ENCODE measurements at regions not wholly inside any gene's neighbourhood (a gene's known extent, or its start where the extent isn't known, plus 50 kb on each side); places are given as distances from the start of the nearest gene placed in this dataset.

- Histone ChIP-seq H3K36me3 (replicated peaks) (no peaks in the 10 kb centered on the region), H3K4me3 (ENCODE audit: low read depth, low read length) (no peak overlapping the region), H3K27ac (no peak overlapping the region), H3K27me3 (replicated peaks) (no peaks in the 10 kb centered on the region)
- no peak for DNase-seq
- in situ Hi-C loops (cut with HindIII; ENCODE audit: low pct_ligation_motif_present, low sequenced_read_pairs) = no loop called here
- TF ChIP-seq CTCF (IDR thresholded peaks at IDR 0.05; ENCODE audit: low read depth, low read length, missing control alignments) = no peak
These were observed 133.0 kb upstream of the SOX2 start for GRCh38 chr3:181578743-181579142.

GRCh38 chr3:181572432-181572831 lies 139.3 kb upstream of the SOX2 start:
- H3K27ac ChIP-seq = no peak overlapping the region
- no peaks in the 10 kb centered on the region for H3K27me3 ChIP-seq (replicated peaks)
- no peaks in the 10 kb centered on the region for H3K36me3 ChIP-seq (replicated peaks)
- H3K4me3 ChIP-seq (ENCODE audit: low read depth, low read length) = no peak overlapping the region
- no peak for DNase-seq
- no peak for TF ChIP-seq CTCF (IDR thresholded peaks at IDR 0.05; ENCODE audit: low read depth, low read length, missing control alignments)
- in situ Hi-C loops (cut with HindIII; ENCODE audit: low pct_ligation_motif_present, low sequenced_read_pairs) = no loop called here

- DNase-seq = no peak
- no peaks in the 10 kb centered on the region for H3K27me3 ChIP-seq (replicated peaks)
- no peak for TF ChIP-seq CTCF (IDR thresholded peaks at IDR 0.05; ENCODE audit: low read depth, low read length, missing control alignments)
- H3K27ac ChIP-seq = no peak overlapping the region
- no peaks in the 10 kb centered on the region for H3K36me3 ChIP-seq (replicated peaks)
- in situ Hi-C loops (cut with HindIII; ENCODE audit: low pct_ligation_motif_present, low sequenced_read_pairs) = no loop called here
- H3K4me3 ChIP-seq (ENCODE audit: low read depth, low read length) = no peak overlapping the region
These were observed 141.3 kb upstream of the SOX2 start for GRCh38 chr3:181570472-181570871.

- no peak overlapping the region for H3K27ac ChIP-seq
- in situ Hi-C loops (cut with HindIII; ENCODE audit: low pct_ligation_motif_present, low sequenced_read_pairs) = no loop called here
- H3K36me3 ChIP-seq (replicated peaks) = no peaks in the 10 kb centered on the region
- H3K27me3 ChIP-seq (replicated peaks) = no peaks in the 10 kb centered on the region
- DNase-seq = no peak
- H3K4me3 ChIP-seq (ENCODE audit: low read depth, low read length) = no peak overlapping the region
- TF ChIP-seq CTCF (IDR thresholded peaks at IDR 0.05; ENCODE audit: low read depth, low read length, missing control alignments) = no peak
These were observed 142.3 kb upstream of the SOX2 start for GRCh38 chr3:181569356-181569940.

- in situ Hi-C loops (cut with HindIII; ENCODE audit: low pct_ligation_motif_present, low sequenced_read_pairs) = no loop called here
- no peak for DNase-seq
- H3K27me3 ChIP-seq (replicated peaks) = no peaks in the 10 kb centered on the region
- H3K27ac ChIP-seq = no peak overlapping the region
- no peak overlapping the region for H3K4me3 ChIP-seq (ENCODE audit: low read depth, low read length)
- H3K36me3 ChIP-seq (replicated peaks) = no peaks in the 10 kb centered on the region
- no peak for TF ChIP-seq CTCF (IDR thresholded peaks at IDR 0.05; ENCODE audit: low read depth, low read length, missing control alignments)
These were observed 143.0 kb upstream of the SOX2 start for GRCh38 chr3:181568693-181569092.

GRCh38 chr3:181568248-181568647 lies 143.5 kb upstream of the SOX2 start:
- in situ Hi-C loops (cut with HindIII; ENCODE audit: low pct_ligation_motif_present, low sequenced_read_pairs) = no loop called here
- DNase-seq = no peak
- Histone ChIP-seq H3K27me3 (replicated peaks) (no peaks in the 10 kb centered on the region), H3K4me3 (ENCODE audit: low read depth, low read length) (no peak overlapping the region), H3K27ac (no peak overlapping the region), H3K36me3 (replicated peaks) (no peaks in the 10 kb centered on the region)
- no peak for TF ChIP-seq CTCF (IDR thresholded peaks at IDR 0.05; ENCODE audit: low read depth, low read length, missing control alignments)
